H1 (cell line): ENCODE measurements at regions not wholly inside any gene's neighbourhood (a gene's known extent, or its start where the extent isn't known, plus 50 kb on each side); places are given as distances from the start of the nearest gene placed in this dataset.

ENCODE experiments used
- CTCF ChIA-PET: fragments of 300-600 bp; sonication (Branson Sonifier 250); formaldehyde crosslinking; loops from one replicate; lab custom pipeline; 2021; ENCODE audit not compliant: partially characterized antibody; lab: Charles Lee
- POLR2A ChIA-PET: fragments of 300-600 bp; sonication (Branson Sonifier 250); formaldehyde crosslinking; loops from one replicate; lab custom pipeline; 2021; ENCODE audit warnings: inconsistent platforms; ENCODE audit not compliant: partially characterized antibody; lab: Charles Lee
- DNase-seq, 2 experiments: peaks; one replicate each; pipeline versions ENCODE4 v3.0.0 to v3.0.0-alpha.2; 2010 to 2022; ENCODE audit warnings: low spot score in 2 of 2, low read depth in 1 of 2, mixed read lengths in 1 of 2
- FAIRE-seq: peaks from 2 replicates; lab custom pipeline; 2011; peaks lifted over from hg19 to GRCh38; lab: Jason Lieb, UNC
- H2AFZ ChIP-seq: 2 replicates; pipeline ENCODE4 v1.8.1; 2012; ENCODE audit warnings: low read length, inconsistent platforms
- H2AK5ac ChIP-seq: 2 replicates; pipeline ENCODE4 v1.6.1; 2013; ENCODE audit warnings: low read depth, low read length
- H2BK120ac ChIP-seq: replicated peaks from 2 replicates; pipeline ENCODE3; 2013; ENCODE audit warnings: low read depth, low read length, inconsistent platforms
- H2BK12ac ChIP-seq: 2 replicates; pipeline ENCODE4 v1.6.1; 2013; ENCODE audit warnings: low read depth, low read length
- H2BK15ac ChIP-seq: 2 replicates; pipeline ENCODE4 v1.6.1; 2013; ENCODE audit warnings: low read length
- H2BK20ac ChIP-seq: 2 replicates; pipeline ENCODE4 v1.6.1; 2013; ENCODE audit warnings: low read length
- H2BK5ac ChIP-seq: 2 replicates; pipeline ENCODE4 v1.6.1; 2013; ENCODE audit warnings: low read depth, low read length
- H3K14ac ChIP-seq: 2 replicates; pipeline ENCODE4 v1.6.1; 2013; ENCODE audit warnings: inconsistent platforms; ENCODE audit not compliant: insufficient read length
- H3K18ac ChIP-seq: 2 replicates; pipeline ENCODE4 v1.6.1; 2013; ENCODE audit warnings: low read length; ENCODE audit errors: extremely low read depth
- H3K23ac ChIP-seq: 2 replicates; pipeline ENCODE4 v1.6.1; 2013; ENCODE audit warnings: inconsistent platforms; ENCODE audit not compliant: insufficient read length
- H3K23me2 ChIP-seq: 2 replicates; pipeline ENCODE4 v1.6.1; 2013; ENCODE audit warnings: low read depth, low read length
- H3K27ac ChIP-seq: 2 replicates; pipeline ENCODE4 v1.6.1; 2011; ENCODE audit warnings: low read depth, low read length, inconsistent platforms
- H3K27me3 ChIP-seq, 4 experiments: replicated peaks in 1 of 4; 1 replicate in 1 of 4; 2 replicates in 3 of 4; pipeline versions ENCODE4 v1.6.1 to v1.8.1; 2011 to 2013; ENCODE audit warnings: low read length in 3 of 4, mild to moderate bottlenecking in 3 of 4, inconsistent platforms in 2 of 4, mixed read lengths in 2 of 4, moderate library complexity in 1 of 4; ENCODE audit not compliant: control insufficient read depth in 3 of 4, insufficient read depth in 3 of 4; ENCODE audit errors: extremely low read depth in 1 of 4
- H3K36me3 ChIP-seq, 4 experiments: 2 replicates each; pipeline versions ENCODE4 v1.6.1 to v1.8.1; 2011 to 2013; ENCODE audit warnings: mild to moderate bottlenecking in 4 of 4, low read length in 3 of 4, moderate library complexity in 2 of 4, control low read depth in 1 of 4, inconsistent platforms in 1 of 4; ENCODE audit not compliant: insufficient read depth in 4 of 4, control insufficient read depth in 2 of 4
- H3K4ac ChIP-seq: replicated peaks from 2 replicates; pipeline ENCODE3; 2013; ENCODE audit warnings: low read length, low read depth, mixed read lengths, inconsistent platforms; ENCODE audit not compliant: insufficient read length
- H3K4me1 ChIP-seq, 4 experiments: replicated peaks in 1 of 4; 1 replicate in 1 of 4; 2 replicates in 3 of 4; pipeline versions ENCODE4 v1.6.1 to v1.8.1; 2011 to 2013; ENCODE audit warnings: low read length in 3 of 4, inconsistent platforms in 2 of 4, mixed read lengths in 1 of 4; ENCODE audit not compliant: insufficient read depth in 4 of 4, control insufficient read depth in 3 of 4
- H3K4me2 ChIP-seq, 2 experiments: 2 replicates each; pipeline versions ENCODE4 v1.6.1 to v1.8.1; 2011 to 2013; ENCODE audit warnings: low read depth in 2 of 2, low read length in 2 of 2, control low read depth in 1 of 2, inconsistent platforms in 1 of 2, mild to moderate bottlenecking in 1 of 2; ENCODE audit not compliant: insufficient read depth in 1 of 2
- H3K4me3 ChIP-seq, 4 experiments: fragments of 200-600, 300-600 bp in 1 of 4; sonication (generic), shearing (Covaris generic), sonication (Bioruptor Twin) in 1 of 4; 2 replicates each; pipeline versions ENCODE4 v1.5.1 to v1.8.1; 2011 to 2016; ENCODE audit warnings: low read length in 4 of 4, low read depth in 3 of 4, control low read depth in 2 of 4, inconsistent platforms in 2 of 4, mild to moderate bottlenecking in 2 of 4, mixed read lengths in 1 of 4, moderate library complexity in 1 of 4; ENCODE audit not compliant: insufficient read depth in 2 of 4; ENCODE audit errors: extremely low read depth in 1 of 4
- H3K56ac ChIP-seq: replicated peaks from 2 replicates; pipeline ENCODE3; 2013; ENCODE audit warnings: low read depth, mild to moderate bottlenecking, mixed read lengths, low read length, inconsistent platforms; ENCODE audit not compliant: insufficient read length
- H3K79me1 ChIP-seq: 2 replicates; pipeline ENCODE4 v1.6.1; 2013; ENCODE audit warnings: low read depth, low read length, control low read depth
- H3K79me2 ChIP-seq, 2 experiments: 2 replicates each; pipeline versions ENCODE4 v1.6.1 to v1.8.1; 2012 to 2013; ENCODE audit warnings: low read length in 2 of 2, mild to moderate bottlenecking in 2 of 2, inconsistent platforms in 1 of 2; ENCODE audit not compliant: insufficient read depth in 2 of 2, control insufficient read depth in 1 of 2
- H3K9ac ChIP-seq, 4 experiments: replicated peaks in 1 of 4; 1 replicate in 1 of 4; 2 replicates in 3 of 4; pipeline versions ENCODE4 v1.6.1 to v1.8.1; 2011 to 2013; ENCODE audit warnings: low read depth in 3 of 4, low read length in 3 of 4, control low read depth in 2 of 4, mild to moderate bottlenecking in 2 of 4, moderate library complexity in 2 of 4, inconsistent platforms in 1 of 4; ENCODE audit errors: extremely low read depth in 1 of 4
- H3K9me3 ChIP-seq, 2 experiments: 2 replicates each; pipeline versions ENCODE4 v1.6.1 to v1.8.1; 2012 to 2013; ENCODE audit warnings: mild to moderate bottlenecking in 2 of 2, moderate library complexity in 2 of 2, control low read depth in 1 of 2, inconsistent platforms in 1 of 2, low read depth in 1 of 2, low read length in 1 of 2, mixed read lengths in 1 of 2; ENCODE audit not compliant: insufficient read depth in 2 of 2
- H4K20me1 ChIP-seq, 2 experiments: replicated peaks in 1 of 2; 2 replicates each; pipeline versions ENCODE3 to v1.8.1; 2011 to 2013; ENCODE audit warnings: inconsistent platforms in 2 of 2, low read length in 2 of 2, mild to moderate bottlenecking in 1 of 2; ENCODE audit not compliant: insufficient read depth in 2 of 2, control insufficient read depth in 1 of 2
- H4K5ac ChIP-seq: 2 replicates; pipeline ENCODE4 v1.6.1; 2013; ENCODE audit warnings: low read length, low read depth, mixed read lengths, inconsistent platforms; ENCODE audit not compliant: insufficient read length
- H4K8ac ChIP-seq: 2 replicates; pipeline ENCODE4 v1.8.0; 2013; ENCODE audit warnings: mild to moderate bottlenecking, moderate library complexity, low read length, inconsistent platforms; ENCODE audit not compliant: insufficient read depth; ENCODE audit errors: extremely low read depth
- H4K91ac ChIP-seq: replicated peaks from 2 replicates; pipeline ENCODE3; 2013; ENCODE audit warnings: low read length, mixed read lengths, inconsistent platforms; ENCODE audit not compliant: insufficient read length
- CTCF ChIP-seq, 3 experiments: IDR thresholded peaks; 1 replicate in 2 of 3; 2 replicates in 1 of 3; pipeline versions ENCODE4 v1.5.1 to v1.6.1; 2011; ENCODE audit warnings: low read length in 3 of 3, mild to moderate bottlenecking in 3 of 3, inconsistent platforms in 2 of 3, low read depth in 1 of 3, moderate library complexity in 1 of 3; ENCODE audit not compliant: insufficient read depth in 1 of 3; ENCODE audit errors: control extremely low read depth in 1 of 3
- WGBS, 2 experiments: shearing (Covaris generic) in 1 of 2; methylation state at CpG; one replicate each; pipeline versions ENCODE4 v1.1.6 to v1.1.7; 2013 to 2015; ENCODE audit warnings: low lambda C conversion rate in 2 of 2, mixed read lengths in 2 of 2, inconsistent platforms in 1 of 2, low coverage in 1 of 2, missing lambda C conversion rate in 1 of 2; ENCODE audit not compliant: insufficient replicate concordance in 2 of 2, insufficient coverage in 1 of 2, insufficient read length in 1 of 2; ENCODE audit errors: extremely low coverage in 1 of 2, missing lambda C conversion rate in 1 of 2; 5-methylcytosine and 5-hydroxymethylcytosine counted together

DNA sequence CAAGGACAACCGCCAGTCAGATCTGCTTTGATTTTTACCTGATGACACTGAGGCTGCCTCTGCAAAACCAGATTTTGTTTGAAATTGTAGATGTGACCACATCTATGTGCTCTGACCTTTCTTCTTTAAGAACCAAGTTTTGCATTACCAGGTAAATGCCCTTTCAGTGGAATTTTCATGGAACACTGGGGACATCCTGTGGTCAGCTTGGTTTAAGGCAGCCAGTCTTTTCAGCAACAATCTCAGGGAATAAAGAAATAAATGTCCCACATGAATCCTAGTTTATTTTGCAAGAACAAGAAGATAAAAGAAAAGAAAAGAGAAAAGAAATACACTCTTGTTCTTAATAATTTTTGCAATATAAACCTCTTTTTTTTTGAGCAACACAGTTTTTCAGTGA is 90.6 kb downstream of the POU3F3 start:
- Histone ChIP-seq H4K20me1 (no peaks in the 10 kb centered on the region), H3K9ac (no peak overlapping the region), H4K5ac (no peak overlapping the region), H3K56ac (no peak overlapping the region), H4K91ac (no peak overlapping the region), H3K27ac (no peak overlapping the region), H3K23me2 (no peaks in the 10 kb centered on the region), H3K79me2 (no peaks in the 10 kb centered on the region), H3K14ac (no peak overlapping the region), H3K4me1 (peaks cover 0 to 3% (median 0%) of the 10 kb centered on the region in 4 experiments; a peak in 1 of 7 replicates), H3K18ac (no peak overlapping the region), H3K23ac (no peak overlapping the region), H2AFZ (no peak overlapping the region), H4K8ac (no peak overlapping the region), H2BK20ac (no peak overlapping the region), H2BK15ac (no peak overlapping the region), H2BK12ac (no peak overlapping the region), H3K4me3 (no peak overlapping the region), H2AK5ac (no peak overlapping the region), H2BK120ac (no peak overlapping the region), H3K4me2 (no peak overlapping the region), H2BK5ac (no peak overlapping the region), H3K36me3 (no peaks in the 10 kb centered on the region), H3K9me3 (no peaks in the 10 kb centered on the region), H3K27me3 (peaks cover 0 to 1% (median 0%) of the 10 kb centered on the region in 4 experiments; a peak in 1 of 7 replicates), H3K4ac (no peak overlapping the region), H3K79me1 (no peaks in the 10 kb centered on the region)
- ChIA-PET CTCF (interaction anchor here (0.7 to 6.0 kb wide), 29 partner anchors 8 to 1784 kb away, joined by 3 to 38 read pairs (median 4); partner anchors contain the start of gene POU3F3), POLR2A (no interaction called here)
- DNase-seq = peak in 1 of 2 experiments; percentile 61
- FAIRE-seq = peak; percentile 69
- WGBS, 2 experiments = 53% methylated on average over 1 of the region's 1 CpG; no CpG with 5 or more reads in 1 of the 2 experiments
- peak in 2 of 3 experiments; percentile 64 to 74; a peak in 3 of 4 replicates for TF ChIP-seq CTCF (IDR thresholded peaks at IDR 0.05; ENCODE audit: control extremely low read depth in 1 of 3, insufficient read depth in 1 of 3, low read depth in 1 of 3, low read length in 3 of 3)
